HG02678 (cell line): ENCODE measurements at regions not wholly inside any gene's neighbourhood (a gene's known extent, or its start where the extent isn't known, plus 50 kb on each side); places are given as distances from the start of the nearest gene placed in this dataset.

Experiments used
- ATAC-seq: cut with Tn5 transposase; IDR thresholded peaks from one replicate; pipeline ENCODE4 v1.9.1; 2021; ENCODE audit warnings: mild to moderate bottlenecking, moderate library complexity; ENCODE audit not compliant: unreplicated experiment

DNA sequence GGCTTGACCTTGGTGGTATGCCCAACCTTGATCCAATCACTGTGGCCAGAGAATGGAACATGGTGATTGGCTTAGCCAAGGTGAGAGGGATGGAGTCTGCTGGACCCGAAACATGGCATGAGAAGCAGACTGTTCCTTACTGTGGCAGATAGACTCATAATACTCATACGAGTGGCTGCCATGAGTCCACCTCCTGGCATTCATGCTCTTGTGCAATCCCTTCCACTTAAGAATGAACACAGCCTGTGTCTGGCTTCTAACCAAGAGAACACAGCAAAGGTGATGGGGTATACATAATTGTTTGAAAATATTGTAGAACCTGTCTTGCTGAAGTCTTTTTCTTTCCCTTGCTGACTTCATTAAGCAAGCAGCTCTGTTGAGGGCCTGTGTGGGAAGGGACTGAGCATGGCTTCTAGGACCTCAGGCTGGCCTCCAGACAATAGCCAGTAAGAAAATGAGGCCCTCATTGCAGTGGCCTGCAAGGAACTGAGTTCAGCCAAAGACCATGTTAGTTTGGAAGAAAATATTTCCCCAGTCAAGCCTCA is 85.9 kb downstream of the ZNF281 start:
- no peak for ATAC-seq

- ATAC-seq, result no peak
These were observed 90.7 kb downstream of the ZNF281 start for GRCh38 chr1:200319148-200319547.

- ATAC-seq, result no peak
These were observed 92.6 kb downstream of the ZNF281 start for GRCh38 chr1:200317236-200317635.

DNA sequence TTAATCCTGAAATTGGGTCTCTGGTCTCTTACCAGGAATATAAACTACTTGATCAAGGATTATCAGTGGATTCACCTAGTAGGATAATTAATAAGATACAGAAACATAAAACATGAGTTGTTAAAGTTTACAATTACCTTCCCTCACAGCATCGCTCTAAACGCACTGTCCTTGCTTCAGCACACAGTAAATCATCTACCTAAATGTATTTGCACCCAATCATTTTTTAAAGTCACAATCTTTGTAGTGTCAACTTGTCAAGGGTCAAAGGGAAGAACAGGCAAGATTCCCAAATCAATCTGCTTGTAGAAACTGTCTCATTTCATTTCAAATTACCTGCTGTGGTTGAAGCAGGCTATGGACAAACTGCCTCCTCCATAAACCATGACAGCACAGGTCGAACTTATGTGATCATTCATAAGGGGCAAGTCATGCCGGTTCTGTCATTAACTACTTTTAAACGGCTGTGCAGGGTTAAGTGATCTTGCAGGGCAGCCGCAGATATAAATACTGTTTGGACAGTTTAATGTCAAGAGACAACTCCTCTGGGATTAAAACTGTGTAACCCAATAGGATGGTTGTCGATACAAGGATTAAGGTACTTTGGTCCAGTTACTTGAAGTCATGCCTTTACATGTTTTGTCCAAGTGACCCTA is 93.6 kb downstream of the ZNF281 start:
- no peak for ATAC-seq

DNA sequence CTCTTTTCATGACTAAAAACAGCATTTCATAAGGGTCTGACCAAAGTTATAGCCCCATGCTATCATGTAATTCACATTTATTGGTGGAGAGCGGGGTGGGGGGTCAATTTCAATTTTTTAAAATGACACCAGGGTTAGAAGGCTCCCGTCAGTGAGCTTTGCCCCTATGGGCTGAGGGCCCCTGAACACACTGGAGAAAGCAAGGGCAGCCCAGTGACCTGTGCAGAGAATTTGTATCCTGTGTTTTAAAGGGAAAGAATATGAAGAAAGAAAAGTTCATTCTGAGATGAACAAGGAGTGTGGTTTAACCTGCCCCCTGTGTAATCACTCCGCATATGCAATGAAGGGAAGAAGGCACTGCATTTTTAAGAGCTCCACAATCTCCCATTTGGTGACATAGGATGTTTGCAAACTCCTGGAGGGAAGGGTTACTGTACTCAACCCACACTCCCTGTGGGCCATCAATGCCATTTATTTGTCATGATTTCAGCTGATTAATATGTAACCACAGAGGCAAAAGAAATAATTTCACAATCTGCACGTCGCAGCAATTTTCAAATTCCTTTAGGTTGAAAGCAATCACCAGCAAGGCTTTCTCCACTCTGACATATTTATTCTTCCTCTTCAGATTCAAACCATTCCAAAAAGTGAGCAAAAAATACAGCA is 95.6 kb downstream of the ZNF281 start:
- no peak for ATAC-seq

- no peak for ATAC-seq
These were observed 98.6 kb downstream of the ZNF281 start for GRCh38 chr1:200311256-200311655.

DNA sequence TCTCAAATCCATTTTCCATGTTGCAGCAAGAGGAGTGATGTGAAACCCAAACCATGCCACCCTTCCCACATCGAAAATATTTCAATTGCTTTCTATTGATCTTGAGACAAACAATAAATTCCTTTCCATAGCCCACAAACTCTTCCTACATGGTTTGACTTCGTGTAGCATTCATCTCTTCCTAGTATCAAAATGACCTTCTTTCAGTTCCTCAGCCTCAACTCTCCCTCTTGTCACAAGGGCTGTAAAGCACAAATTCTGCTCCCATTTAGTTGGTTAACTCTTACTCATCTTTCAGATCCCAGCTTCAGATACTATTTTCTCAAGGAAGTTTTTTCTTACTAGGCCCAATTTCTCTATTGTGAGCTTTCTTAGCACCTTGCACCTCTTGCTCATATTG is 99.0 kb downstream of the ZNF281 start:
- ATAC-seq, result no peak

DNA sequence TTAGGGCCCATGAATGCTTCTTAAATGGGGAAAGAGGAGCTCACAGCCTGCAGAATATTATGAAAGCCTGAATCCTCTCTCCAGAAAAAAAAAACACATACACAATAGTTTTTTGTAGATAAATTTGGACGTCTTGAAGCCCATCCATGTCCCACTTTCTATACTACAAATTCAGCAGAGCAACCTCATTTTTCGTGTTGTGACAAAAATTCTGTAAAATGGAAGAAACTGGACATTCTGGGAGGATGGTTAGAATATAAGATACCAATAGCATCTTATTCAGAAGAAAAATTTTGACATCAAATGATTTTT is 102.1 kb downstream of the ZNF281 start:
- no peak for ATAC-seq

- ATAC-seq, result peak; percentile 42
These were observed 102.7 kb downstream of the ZNF281 start for GRCh38 chr1:200306944-200307754.

- no peak for ATAC-seq
These were observed 104.0 kb downstream of the ZNF281 start for GRCh38 chr1:200305806-200306205.

- ATAC-seq, result no peak
These were observed 105.7 kb downstream of the ZNF281 start for GRCh38 chr1:200304171-200304570.

DNA sequence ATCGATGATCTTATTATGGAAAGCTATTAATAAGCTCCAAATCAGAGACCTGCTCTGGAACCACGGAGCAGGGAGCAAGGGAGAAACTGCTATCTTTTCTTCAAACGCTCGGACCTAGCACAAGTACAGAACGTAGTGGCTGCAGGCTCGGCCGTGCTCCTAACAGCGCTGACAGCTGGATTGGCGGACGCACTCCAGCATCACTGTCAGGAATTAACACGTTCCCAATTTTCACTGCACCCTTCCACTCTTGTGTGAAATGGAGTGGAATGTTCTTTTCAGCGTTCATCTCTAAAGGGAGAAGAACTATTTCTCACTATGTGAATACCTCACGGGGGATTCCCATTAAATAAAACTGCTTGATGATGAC is 106.9 kb downstream of the ZNF281 start:
- ATAC-seq, result no peak

DNA sequence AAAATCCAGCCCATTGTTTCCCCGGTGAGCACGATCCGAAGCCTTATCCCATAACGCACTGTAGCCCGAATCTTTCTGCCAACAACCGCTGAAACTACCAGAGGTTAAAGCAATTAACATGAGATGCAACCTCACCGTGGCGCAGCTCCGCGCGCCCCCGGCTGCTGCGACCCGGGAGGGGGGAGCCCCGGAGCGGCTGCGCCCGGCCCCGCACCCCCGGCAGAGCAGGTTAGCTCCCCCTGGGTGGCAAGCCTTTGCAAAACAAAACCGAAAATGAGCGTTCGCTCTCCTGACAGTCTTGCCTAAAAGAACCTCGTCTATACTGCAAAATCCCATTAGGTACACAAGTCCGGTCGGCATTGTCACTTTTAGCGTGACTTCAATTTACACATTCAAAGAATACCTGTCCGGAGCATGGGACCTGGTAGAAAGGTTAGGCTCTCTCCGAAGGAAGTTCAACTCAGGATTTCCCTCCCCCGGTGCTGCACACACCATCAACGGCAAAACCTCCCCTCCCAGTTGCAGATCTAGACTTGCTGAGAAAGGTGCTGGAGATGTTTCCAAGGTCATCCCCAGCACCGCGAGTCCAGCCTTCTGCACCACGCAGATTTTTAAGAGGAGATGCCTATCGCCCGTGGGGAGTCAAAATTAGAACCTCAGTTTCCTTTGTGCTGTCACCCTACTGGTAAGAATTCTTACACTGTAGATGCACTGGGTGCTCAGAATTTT is 107.5 kb downstream of the ZNF281 start:
- ATAC-seq, result peak; percentile 73

DNA sequence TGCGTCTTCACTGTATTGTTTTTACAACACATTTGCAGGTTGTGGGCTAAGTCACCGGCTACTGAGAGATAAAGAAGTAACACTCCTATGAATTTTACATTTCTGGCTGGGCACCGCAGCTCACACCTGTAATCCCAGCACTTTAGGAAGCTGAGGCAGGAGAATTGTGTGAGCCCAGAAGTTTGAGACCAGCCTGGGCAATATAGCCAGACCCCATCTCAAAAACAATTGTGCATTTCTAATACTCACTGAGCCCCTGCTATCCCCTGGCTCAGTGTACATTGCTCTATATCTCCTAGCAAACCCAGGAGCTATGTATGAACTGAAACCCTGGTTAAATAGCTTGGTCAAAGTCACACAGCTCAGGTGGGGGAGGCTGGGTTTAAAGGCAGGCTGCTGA is 108.7 kb downstream of the ZNF281 start:
- ATAC-seq, result no peak

- ATAC-seq, result no peak
These were observed 110.3 kb downstream of the ZNF281 start for GRCh38 chr1:200299571-200299970.

DNA sequence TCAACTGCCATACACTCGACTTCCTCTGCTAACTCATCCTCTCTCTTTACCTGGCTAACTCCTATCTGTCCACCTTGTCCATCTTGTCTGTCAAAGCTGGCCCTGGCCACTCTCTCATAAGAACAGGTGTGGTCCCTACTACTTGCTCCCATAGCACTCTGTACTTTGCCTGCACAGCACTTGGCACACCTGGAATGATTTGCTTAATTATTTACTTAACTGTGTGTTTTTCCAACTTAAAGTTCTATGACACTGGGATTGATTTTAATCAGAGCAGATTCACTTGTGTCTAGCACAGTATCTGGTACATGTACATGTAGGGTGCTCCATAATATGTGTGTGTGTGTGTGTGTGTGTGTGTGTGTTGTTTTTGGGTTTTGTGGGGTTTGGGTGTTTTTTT is 111.6 kb downstream of the ZNF281 start:
- ATAC-seq, result no peak

GRCh38 chr1:200296091-200296661 is 113.7 kb downstream of the ZNF281 start:
- ATAC-seq, result no peak

DNA sequence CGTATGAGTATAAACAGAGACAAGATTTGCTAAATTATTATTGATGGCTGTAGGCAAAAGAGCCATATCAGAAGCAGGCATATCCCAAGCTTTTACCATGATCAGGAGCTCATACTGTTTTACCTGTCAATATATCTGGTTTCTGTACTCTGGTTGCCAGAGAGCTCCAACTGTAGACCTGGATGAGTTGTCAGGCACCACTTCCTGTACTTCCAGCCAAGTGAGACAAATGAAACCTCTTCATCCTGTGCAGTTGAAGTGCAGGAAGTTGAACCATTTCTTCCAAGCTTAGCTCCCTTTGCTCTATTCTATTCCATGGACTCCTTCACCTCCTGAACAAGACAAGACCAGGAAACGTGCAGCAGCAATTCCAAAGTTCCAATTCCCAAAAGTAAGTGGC is 115.6 kb downstream of the ZNF281 start:
- no peak for ATAC-seq

DNA sequence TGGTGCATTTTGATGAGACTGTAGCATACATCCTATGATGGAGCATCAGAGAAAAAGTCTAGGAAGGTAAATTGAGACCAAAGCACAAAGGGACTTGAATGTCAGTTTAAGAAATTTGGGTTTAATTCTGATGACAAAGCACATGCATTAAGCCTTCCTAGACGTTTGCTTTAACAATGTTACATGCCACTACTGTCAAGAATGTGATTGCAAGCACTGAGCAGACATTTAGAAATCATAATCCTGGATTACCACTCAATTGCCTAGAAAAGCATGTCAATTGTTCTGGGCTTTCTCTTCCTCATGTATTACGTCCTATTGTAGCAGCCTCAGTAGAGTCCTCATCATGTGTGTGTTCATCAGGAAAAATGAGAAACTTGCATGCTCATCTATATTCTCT is 117.1 kb downstream of the ZNF281 start:
- no peak for ATAC-seq

DNA sequence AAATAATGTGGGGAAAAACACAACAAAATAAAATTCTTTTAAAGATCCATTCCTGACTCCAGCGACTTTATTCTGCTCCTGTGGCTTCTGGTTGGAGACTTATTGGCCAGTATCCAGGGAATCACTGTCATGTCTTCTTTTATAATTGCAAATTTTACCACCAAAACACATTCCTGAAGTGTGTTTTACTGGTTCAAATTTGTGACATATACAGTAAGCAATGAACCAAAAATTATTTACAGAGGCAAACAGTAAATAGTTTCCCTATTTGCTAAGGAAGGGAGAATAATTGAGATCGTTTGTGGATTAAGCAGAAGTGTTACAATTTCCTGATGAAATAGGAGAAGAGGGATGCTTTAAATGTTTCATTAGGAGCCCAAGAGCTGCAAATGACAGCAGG is 118.7 kb downstream of the ZNF281 start:
- no peak for ATAC-seq
